GM19372 (cell line): ENCODE measurements at regions not wholly inside any gene's neighbourhood (a gene's known extent, or its start where the extent isn't known, plus 50 kb on each side); places are given as distances from the start of the nearest gene placed in this dataset.

ENCODE experiments used
- ATAC-seq: cut with Tn5 transposase; IDR thresholded peaks from one replicate; pipeline ENCODE4 v1.9.1; 2021; ENCODE audit warnings: mild to moderate bottlenecking, low read depth, moderate library complexity; ENCODE audit not compliant: unreplicated experiment

DNA sequence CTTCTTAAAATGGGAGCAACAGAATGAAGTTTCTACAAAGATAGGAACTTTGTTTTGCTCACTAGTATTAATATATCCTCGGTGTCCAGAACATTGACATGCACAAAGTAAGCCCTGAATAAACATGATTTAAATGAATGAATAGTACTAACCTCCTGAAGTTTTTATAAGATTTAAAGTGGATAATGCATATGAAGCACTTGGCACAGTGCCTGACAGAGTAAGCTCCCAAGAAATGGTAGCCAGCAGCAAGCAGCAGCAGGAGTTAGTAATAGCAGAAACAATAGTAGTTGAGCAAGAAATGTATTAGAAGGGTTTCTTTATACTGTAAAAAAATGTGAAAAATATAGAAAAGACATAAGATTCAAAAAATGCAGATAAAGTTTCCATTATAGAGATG is 258.1 kb upstream of the C1orf87 start:
- no peak for ATAC-seq

DNA sequence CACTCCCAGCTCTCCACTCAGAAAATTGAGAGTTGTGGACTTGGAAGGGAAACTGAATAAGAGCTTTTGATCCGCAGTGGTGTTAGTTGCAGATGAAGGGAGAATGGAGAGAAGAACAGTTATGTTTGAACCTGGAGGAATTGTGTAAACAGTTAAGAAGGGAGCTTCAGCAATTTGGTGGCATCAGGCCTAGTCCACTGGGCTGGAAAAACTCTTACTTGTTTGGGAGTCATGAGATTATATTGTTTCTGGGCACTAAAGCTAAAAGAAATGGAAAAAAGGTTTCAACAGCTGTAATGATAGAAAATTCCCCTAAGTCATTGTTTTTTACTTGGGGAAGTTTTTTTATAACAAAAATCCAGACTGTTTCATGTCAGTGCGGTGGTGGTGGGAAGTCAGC is 256.1 kb upstream of the C1orf87 start:
- ATAC-seq, result no peak

DNA sequence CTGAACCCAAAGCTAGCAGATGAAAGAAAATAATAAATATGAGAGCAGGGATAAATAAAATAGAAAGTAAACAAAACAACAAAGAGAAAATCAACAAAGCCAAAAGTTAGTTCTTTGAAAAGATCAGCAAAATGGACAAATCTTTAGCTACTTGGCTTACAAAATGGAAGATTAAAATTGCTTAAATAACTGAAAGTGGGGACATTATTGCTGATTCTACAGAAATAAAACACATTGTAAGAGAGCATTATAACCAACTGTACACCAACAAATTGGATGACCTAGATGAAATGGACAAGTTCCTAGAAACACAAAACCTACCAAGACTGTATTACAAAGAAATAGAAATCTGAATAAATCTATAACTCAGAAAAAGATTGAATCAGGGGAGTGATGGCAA is 238.3 kb upstream of the C1orf87 start:
- no peak for ATAC-seq

DNA sequence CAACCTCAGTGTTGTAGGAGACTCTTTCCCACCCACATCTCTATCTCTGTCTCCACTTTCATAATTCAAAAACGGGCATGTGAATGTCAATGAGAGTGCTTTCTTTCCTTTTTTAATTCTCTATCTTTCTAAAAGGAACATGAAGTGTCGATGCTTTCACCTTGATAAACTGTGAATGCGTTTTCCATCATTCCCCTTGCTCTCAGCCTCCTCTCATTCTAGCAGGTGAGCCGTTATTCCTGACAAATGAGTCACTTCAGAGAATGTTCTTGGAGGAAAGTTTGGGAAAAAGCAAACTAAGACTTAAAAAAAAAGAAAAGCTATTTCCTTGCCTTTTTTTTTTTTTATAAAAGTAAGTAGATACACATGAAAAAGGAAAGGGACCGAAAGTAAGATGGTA is 226.0 kb upstream of the C1orf87 start:
- no peak for ATAC-seq

DNA sequence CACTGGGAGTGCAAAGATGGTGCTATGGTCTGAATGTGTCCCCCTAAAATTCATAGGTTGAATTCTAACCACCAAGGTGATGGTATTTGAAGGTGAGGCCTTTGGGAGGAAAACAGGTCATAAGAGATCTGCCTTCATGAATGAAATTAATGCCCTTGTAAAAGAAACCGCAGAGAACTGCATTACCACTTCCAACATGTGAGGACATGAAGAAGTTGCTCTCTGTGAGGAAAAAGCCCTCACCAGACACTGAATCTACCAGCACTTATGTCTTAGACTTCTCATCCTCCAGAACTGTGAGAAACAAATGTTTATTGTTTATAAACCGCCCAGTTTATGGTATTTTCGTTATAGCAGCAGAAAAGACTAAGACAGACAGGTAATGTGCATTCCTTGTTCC is 224.7 kb upstream of the C1orf87 start:
- ATAC-seq, result no peak

DNA sequence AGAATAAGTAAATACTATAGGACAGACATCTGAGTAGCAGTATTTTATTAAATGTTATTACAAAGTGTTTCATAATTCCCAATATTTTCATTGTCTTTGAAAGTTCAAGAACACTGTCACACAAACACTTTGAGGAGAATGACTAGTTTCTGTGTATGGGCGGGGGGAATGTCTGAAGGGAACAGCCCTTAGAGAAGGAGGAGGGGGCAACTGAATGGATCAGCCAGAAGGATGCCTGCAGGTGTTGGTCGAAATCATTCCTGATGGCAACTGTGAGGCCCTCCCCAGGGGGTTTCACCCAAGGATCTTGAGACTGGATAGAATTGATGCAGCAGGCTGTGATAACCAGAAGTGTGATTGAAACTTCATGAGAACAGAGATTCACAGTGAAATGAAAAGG is 223.2 kb upstream of the C1orf87 start:
- no peak for ATAC-seq

DNA sequence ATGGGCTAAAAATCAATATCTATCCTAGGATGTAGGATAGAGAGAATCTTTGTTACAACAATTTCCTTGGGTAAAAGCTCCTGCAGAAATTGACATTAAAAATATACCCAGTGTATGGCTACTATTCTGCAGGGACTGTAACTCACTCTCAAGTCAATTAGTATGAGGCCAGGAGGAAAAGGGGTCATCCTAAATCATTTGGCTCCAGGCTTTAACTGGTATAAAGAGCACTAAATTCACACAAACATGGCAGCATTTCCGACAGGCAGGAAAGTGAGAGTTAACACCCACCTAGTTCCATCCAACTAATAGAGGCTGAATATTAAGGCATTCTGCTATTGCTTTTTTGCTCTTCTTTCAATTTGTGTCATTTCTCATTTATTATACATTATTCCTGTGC is 218.6 kb upstream of the C1orf87 start:
- ATAC-seq, result no peak

DNA sequence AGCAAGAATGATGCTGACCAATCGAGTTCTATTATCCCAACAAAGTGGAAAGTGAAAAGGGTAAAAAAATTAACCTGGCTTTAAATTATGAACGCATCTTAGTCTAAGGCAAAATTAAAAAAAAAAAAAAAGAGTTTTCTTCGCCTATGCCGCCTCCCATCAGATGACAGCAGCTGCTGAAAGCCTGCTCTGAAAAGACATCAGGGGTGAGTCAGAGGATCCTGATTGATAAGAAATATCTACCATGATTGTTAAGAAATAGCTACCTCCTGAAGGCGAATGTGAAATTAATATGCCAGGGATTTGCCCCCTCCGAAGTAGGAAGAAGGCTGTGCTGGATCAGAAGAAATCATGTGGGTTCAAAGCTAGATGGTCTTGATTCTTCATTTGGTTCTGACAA is 216.8 kb upstream of the C1orf87 start:
- ATAC-seq, result no peak

DNA sequence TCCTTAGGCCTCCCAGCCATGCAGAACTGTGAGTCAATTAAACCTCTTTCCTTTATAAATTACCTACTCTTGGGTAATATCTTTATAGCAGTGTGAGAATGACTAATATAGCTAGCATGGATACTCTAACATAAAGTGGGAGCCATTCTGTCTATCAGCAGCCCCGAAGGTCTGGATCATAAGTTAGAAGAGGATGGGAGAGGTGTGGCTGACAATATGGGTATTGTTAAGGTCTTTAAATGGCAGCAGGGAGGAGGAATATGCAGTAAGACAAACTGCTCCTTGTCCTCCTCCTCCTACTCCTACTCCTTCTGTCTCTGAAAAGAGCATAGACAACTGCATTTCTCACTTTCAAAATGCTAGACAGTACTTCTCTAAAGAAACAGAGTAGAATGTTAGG is 214.0 kb upstream of the C1orf87 start:
- no peak for ATAC-seq

DNA sequence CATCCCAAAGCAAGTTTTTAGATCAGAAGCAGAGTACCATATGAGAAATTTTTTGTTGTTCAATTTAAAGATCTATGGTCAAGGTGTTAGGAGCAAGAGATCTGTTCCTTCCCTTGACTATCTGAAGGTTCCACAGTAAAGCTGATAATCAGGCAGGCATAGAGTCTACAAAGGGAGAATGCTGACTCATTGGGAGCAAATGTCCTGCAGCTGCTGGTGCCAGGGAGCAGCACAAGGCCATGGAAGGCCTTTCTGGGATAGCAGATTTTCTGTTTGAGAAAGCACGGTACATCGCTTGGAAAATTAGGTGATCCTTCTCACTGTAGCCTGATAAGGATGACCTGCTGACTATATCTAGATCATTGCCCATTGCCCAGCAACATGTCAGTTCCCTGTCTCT is 210.1 kb upstream of the C1orf87 start:
- no peak for ATAC-seq

DNA sequence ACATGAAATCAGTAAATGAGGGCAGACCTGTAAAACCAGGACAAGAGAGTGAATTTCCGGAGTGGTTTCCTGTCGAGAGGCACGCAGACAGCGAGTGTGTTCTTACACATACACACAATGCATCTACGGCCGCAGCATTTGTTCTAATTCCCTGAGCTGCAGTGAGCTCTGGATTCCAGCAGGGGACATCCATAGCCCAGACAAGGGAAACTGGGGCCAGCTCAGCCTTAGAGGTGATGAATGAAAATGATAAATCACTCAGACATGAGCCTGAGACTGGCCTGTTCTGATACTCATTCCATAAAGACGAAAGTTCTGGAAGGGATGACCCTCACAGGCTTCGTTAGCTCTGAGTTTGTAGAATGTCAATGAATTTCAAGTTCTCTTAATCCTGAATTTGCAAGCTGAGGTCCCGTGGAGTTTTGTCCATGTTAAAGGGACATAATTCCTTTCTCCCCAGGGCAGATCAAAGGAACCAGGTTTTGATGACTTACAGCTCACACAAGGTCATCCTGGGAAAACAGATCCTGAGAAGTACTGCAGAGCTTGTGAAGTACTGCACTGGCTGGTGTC is 207.9 kb upstream of the C1orf87 start:
- ATAC-seq, result no peak

DNA sequence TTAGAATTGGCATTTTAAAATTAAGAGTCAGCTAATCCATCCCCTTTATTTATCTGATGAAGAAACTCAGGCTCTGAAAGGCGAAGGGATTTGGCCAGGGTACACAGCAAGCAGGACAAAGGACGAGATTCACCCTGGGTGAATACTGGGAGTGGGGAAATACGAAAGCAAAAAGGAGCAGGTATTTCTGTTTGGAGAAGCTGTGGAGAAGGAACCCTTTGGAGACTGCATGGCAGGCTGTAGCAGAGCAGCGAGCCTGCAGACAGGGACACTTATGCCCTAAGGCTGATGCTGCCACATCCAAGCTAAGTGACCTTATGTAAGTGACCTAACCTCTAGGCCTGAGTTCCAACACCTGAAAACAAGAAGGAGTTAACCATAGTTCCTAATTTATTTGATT is 207.2 kb upstream of the C1orf87 start:
- no peak for ATAC-seq

DNA sequence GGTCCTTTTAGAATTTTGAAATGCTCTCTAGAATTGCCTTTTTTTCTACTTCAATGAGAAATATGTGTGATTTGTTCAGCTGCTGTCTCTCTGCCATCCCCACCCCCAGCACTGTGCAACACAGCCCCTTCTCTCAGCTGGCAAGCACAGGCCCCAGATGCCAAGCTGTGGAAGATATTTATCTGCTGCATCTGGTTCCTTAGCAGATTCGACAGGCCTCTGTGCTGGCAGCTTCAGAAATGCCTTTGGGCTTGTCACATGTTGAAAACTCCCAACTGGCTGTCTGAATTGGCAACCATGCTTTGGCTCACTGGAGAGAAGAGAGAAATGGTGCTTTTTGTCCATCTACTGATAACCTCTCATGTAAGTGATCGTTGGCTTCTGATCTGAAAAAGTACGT is 206.7 kb upstream of the C1orf87 start:
- no peak for ATAC-seq

DNA sequence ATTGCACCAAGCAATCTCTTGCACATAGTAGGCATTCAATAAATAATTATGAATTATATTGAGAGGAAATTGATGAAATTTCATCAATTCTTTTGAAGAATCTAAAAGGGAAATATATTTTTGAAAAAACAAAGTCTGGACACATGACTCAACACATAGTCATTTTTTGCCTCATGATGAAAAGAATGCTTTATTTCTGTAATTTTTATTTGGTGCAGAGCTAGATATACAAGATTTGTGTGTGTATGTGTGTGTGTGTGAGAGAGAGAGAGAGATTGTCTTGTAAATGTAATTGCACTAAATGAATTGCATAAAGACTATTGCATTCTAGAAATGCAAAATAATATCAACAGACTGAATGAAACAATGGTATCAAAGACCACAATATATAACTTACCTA is 206.2 kb upstream of the C1orf87 start:
- no peak for ATAC-seq

DNA sequence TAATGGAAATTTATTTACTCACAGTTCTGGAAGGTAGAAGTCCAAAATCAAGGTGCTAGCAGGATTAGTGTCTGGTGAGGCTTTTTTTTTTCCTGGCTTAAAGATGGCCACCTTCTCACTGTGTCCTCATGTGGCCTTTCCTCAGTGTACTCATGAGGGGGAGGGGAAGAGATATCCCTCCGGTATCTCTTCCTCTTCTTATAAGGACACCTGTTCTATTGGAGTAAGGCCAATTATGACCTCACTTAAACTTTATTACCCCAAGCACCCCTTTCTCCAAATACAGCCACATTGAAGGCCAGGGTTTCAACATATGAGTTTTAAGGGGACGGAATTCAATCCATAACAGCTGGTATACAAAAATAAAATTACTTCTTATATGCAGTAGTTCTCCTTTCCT is 203.7 kb upstream of the C1orf87 start:
- ATAC-seq, result no peak

DNA sequence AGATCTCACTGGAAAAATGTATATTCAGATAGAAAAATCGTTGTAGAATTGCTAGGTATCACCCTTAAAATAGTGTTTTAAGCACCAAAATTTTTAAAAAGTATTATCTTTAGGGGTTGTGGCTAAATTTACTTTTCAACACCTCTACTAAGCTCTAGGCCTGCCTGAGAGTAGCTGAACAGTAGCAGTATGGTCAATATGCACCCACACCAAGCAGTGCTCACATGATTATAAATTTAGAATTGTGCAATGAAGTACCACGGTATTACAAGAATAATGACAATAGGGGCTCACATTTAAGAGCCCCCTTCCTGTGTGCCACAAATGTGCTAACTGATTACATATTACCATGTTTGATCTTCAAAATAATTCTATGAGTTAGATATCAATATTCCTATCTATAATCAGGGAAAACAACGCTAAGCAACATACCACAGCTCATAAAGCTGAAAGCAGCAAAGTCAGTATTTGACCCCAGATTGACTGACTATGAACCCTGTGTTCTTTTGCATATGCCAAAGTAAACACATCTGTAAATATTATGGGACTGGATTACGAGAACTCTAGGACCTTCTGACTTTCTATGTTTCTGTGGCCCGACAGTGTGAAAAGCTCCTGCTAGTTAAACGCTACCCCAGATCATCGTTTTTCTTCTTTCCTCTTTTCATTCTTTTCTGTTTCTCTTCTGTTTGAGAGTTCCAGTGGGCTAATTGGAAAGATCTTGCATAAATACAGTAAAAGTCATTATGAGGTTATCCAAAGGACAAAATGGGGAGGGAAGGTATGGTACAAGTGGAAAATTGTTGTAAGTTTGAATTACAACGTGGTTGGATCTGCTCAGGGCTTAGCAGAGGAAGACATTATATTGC is 201.1 kb upstream of the C1orf87 start:
- ATAC-seq, result no peak

DNA sequence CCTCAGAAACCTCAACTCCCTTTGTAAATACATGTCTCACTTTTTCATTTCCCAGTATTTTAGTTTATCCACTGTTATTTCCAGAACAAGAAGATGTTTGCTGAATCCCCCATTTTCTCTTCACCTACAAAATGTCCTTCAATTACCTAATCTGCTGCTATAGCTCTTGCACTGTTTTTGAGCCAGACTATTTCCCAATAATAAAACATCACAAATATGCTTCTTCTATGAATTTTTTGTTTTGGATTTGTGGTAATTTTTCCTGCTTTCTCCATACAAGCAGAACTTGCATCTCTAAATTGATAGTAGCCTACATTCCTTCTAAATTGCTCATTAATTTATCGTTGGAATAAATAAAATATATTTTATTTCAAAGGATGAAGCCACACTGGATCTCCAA is 199.6 kb upstream of the C1orf87 start:
- no peak for ATAC-seq

DNA sequence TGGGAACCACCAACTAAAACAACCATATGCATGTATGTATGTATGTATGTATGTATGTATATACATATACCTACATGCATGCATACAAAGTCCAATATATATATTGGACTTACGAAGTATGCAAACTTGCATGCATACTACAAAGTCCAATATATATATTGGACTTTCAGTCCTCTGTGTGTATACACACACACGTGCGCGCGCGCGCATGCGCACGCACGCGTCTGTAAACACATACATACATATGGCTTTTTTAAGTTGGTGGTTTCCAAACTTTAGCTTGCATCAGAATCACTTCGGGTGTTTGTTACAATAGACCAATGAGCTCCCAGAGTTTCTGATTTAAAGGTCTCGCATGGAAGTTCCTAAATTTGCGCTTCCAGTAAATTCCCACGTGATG is 197.5 kb upstream of the C1orf87 start:
- no peak for ATAC-seq

DNA sequence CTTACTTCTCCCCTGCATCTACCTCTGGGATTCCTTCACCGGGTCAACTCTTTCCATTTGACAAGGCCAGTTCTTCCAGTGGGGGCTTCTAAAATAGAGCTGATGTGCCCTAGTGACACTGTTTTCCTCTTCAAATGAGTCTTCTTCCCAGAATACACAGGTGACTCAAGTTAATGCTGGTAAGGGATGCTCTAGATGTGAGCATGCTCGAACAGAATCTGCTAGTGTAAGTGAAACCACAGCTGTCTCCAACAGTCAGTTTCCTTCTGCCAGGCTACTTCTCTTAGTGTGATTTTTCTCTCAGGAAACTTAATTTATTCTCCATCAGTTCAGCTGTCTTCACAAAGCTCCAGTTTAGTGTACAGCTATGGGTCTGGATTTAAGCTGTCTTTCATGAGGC is 194.9 kb upstream of the C1orf87 start:
- ATAC-seq, result no peak

DNA sequence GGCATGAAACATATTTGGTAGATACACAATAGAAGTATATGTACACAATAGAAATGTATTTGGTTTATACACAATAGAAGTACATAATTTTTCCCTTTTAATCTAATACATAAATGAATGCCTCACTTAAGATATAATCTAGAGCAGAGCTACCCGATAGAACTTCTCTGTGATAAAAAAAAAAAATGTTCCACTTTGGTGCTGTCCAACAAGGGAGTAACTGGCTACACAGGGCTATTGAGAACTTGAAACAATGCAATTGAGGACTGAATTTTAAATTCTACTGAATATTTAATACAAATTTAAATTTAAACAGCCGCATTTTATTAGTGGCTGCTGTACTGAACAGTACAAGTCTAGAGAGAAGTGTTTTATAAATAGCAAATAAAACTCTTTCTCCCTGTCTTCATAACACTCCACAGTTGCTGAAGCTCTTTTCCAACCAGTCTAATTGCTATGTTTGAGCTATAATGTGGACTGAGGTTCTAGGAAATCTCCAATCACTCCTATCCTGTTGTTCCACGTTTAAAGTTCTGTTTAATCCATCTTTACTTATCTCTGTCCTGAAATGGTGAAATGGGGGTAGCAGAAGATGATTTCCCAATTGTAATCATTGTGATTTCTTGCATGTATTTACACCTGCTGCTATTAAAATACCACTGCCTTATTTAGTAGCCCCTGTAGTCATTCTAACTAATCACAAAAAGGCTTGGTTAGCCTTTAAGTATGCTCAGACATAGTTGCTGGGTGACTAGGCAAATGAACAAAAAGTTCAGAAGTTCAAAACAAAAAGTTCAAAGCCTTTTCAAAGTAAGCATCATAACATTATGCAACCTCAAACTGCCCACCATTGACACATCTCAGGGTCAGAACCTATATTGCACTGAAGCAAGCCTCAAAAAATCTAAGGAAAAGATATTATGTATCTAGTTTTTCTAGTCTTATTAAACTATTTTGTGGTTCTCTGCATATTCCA is 192.3 kb upstream of the C1orf87 start:
- no peak for ATAC-seq

DNA sequence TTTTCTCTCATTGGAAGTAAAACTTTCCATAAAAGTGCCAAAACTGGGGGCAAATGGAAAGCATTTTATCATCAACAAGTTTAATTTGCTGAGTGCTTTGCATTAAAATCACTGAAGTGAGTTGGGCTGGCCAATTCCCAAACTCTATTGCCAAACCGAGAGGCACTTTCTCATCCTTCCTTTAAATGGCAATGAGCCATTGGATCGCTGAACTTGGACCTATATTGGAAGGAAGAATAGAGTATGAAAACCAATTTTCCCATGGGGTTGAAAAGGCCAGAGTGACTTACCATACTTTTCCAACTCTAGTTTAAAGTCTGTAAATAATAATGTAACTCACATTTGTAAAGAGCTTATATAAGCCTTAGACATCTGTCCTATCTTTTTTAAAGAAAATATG is 189.1 kb upstream of the C1orf87 start:
- ATAC-seq, result no peak
